ENCODE measurements at regions not wholly inside any gene's neighbourhood (a gene's known extent, or its start where the extent isn't known, plus 50 kb on each side); places are given as distances from the start of the nearest gene placed in this dataset.

DNA sequence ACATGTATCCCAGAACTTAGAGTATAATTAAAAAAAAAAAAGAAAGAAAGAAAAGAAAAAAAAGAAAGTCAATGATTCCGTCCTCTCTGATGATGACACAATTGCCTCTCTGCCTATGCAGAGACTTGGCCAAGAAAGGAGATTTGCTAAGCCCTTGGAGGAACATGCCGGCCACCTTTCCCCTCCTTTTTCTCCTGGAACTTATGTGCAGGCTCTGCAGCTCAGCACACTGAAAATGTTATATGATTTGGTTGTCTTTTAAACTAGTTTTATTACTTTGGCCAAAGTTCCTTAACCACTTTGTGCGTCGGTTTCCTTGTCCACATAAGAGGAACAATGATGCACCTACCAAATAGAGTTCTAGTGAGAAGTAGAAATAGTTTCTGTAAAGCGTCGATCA lies 111.4 kb upstream of the ZNF644 start:
- H3K4me3 ChIP-seq: no peak overlapping the region
- DNase-seq (no peak), ATAC-seq (no peak)
- H3K9me3 ChIP-seq: no peaks in the 10 kb centered on the region
- TF ChIP-seq, protein P1, sequence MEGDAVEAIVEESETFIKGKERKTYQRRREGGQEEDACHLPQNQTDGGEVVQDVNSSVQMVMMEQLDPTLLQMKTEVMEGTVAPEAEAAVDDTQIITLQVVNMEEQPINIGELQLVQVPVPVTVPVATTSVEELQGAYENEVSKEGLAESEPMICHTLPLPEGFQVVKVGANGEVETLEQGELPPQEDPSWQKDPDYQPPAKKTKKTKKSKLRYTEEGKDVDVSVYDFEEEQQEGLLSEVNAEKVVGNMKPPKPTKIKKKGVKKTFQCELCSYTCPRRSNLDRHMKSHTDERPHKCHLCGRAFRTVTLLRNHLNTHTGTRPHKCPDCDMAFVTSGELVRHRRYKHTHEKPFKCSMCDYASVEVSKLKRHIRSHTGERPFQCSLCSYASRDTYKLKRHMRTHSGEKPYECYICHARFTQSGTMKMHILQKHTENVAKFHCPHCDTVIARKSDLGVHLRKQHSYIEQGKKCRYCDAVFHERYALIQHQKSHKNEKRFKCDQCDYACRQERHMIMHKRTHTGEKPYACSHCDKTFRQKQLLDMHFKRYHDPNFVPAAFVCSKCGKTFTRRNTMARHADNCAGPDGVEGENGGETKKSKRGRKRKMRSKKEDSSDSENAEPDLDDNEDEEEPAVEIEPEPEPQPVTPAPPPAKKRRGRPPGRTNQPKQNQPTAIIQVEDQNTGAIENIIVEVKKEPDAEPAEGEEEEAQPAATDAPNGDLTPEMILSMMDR (IDR thresholded peaks at IDR 0.05): no peak
- no peaks in the 10 kb centered on the region for H3K36me3 ChIP-seq
- intact Hi-C loops (cut with DNase I): no loop called here
- no peaks in the 10 kb centered on the region for H3K27me3 ChIP-seq
- H3K27ac ChIP-seq: no peak overlapping the region
- H3K4me1 ChIP-seq: no peaks in the 10 kb centered on the region

DNA sequence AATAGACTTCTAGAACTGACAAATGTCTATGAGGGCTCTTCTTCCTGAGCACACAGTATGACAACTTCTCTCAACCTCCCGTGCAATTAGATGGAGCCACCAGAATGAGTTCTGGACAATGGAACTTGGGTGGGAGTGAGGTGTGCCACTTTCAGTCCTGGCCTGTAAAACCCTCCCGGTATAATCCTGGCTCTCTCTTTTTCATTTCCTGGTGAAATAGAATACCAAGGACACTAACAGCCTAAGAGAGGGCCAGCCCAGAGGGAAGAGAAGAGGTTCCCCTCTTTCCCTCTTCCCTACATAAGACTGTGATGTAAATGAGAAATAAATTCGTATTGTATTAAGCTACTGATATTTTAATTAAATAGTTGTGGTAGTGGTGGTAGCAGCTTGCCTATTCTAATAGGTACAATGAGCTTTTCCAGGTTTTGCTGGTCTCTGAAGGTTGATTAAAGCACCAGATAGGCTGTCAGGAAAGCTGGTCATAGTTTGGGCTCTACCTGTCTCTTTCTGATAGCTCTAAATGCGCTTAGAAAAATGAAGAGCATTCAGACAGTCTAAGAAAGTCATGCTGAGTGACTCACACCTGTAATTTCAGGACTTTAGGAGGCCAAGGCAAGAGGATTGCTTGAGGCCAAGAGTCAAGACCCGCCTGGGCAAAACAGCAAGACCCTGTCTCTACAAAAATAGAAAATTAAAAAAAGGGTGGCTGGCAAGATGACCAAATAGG lies 108.6 kb upstream of the ZNF644 start:
- Histone ChIP-seq H3K4me1 (no peaks in the 10 kb centered on the region), H3K4me3 (no peak overlapping the region), H3K27me3 (no peaks in the 10 kb centered on the region), H3K27ac (no peak overlapping the region), H3K36me3 (no peaks in the 10 kb centered on the region), H3K9me3 (no peaks in the 10 kb centered on the region)
- TF ChIP-seq, protein P1 (IDR thresholded peaks at IDR 0.05): no peak
- DNase-seq (no peak), ATAC-seq (no peak)
- intact Hi-C loops (cut with DNase I): no loop called here

DNA sequence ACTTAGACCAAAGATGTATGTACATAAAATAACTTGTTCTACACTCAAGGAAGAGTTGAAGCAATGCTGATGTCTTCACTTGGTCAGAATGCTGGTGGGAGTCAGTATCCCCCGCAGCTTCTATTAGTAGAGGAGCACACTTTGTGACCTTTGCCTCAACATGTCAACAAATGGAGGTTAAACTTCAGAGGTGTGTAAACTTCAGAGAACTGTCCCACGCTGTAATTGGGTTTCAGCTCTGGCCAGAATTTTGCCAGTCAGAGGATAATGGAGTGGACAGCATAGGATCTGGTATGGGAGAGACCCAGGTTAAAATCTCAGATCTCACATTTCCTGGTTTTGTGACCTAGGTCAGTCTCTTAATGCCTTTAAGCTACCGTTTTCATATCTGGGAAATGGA lies 107.6 kb upstream of the ZNF644 start:
- H3K4me1 ChIP-seq: no peaks in the 10 kb centered on the region
- TF ChIP-seq, protein P1 (IDR thresholded peaks at IDR 0.05): no peak
- no peaks in the 10 kb centered on the region for H3K9me3 ChIP-seq
- H3K27ac ChIP-seq: no peak overlapping the region
- no peaks in the 10 kb centered on the region for H3K36me3 ChIP-seq
- H3K4me3 ChIP-seq: no peak overlapping the region
- no peaks in the 10 kb centered on the region for H3K27me3 ChIP-seq
- DNase-seq: no peak
- no peak for ATAC-seq
- intact Hi-C loops (cut with DNase I): no loop called here

DNA sequence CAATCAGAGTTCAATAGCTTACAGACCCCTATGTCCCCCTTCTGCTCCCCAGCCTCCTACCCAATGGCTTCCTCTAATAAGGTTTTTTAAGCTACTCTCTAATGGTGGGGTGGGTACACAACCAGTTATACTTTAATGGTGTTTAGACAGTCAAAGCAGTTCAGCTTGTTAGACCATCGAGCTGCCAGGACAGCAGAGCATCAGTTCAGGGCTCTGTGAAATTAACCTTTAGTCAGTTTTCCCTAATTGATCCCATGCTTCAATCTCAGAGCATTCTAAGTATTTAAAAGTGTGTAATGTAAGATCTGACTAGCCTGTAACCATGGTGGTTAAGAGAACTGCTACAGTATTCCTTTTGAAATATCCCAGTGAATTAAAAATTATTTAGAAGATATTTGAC lies 107.2 kb upstream of the ZNF644 start:
- no peaks in the 10 kb centered on the region for H3K36me3 ChIP-seq
- no peaks in the 10 kb centered on the region for H3K4me1 ChIP-seq
- no peaks in the 10 kb centered on the region for H3K27me3 ChIP-seq
- H3K27ac ChIP-seq: no peak overlapping the region
- ATAC-seq (no peak), DNase-seq (no peak)
- TF ChIP-seq, protein P1 (IDR thresholded peaks at IDR 0.05): no peak
- intact Hi-C loops (cut with DNase I): no loop called here
- no peak overlapping the region for H3K4me3 ChIP-seq
- H3K9me3 ChIP-seq: no peaks in the 10 kb centered on the region

DNA sequence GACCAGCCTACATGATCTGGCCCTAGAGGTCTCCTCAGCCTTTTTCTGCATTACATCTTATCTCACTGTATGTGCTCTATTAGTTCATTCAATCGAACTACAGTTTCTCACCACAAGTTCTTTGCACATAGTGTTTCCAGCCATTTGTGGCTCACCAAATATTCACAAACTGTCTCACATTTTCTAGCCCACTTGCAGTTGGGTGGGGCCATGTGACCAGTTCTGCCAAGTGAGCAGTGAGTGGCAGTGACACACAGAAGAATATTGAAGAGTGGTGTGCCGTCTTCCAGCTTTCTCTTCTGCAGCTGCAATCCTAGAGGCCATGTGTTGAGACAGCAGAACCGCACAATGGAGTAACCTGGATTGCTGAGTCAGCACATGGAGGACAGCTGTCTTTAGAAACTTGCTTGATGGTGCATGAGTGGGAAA lies 103.2 kb upstream of the ZNF644 start:
- Histone ChIP-seq H3K9me3 (no peaks in the 10 kb centered on the region), H3K27me3 (no peaks in the 10 kb centered on the region), H3K4me3 (no peak overlapping the region), H3K4me1 (no peaks in the 10 kb centered on the region), H3K36me3 (no peaks in the 10 kb centered on the region), H3K27ac (no peak overlapping the region)
- TF ChIP-seq, protein P1 (IDR thresholded peaks at IDR 0.05): no peak
- intact Hi-C loops (cut with DNase I): no loop called here
- DNase-seq: no peak
- ATAC-seq: peak; percentile 12

All from upper lobe of right lung (tissue), 1 donor.